ENCODE measurements at regions not wholly inside any gene's neighbourhood (a gene's known extent, or its start where the extent isn't known, plus 50 kb on each side); places are given as distances from the start of the nearest gene placed in this dataset.

- no peak overlapping the region for H3K27ac ChIP-seq (ENCODE audit: low read length in 2 of 2)
- ChIA-PET POLR2A (no interaction called here), CTCF (no interaction called here)
- peaks cover 0 to 3% (median 0%) of the 10 kb centered on the region in 3 donors for H3K9me3 ChIP-seq (ENCODE audit: control extremely low read depth in 1 of 3, control insufficient read depth in 2 of 3, insufficient read depth in 1 of 3, low read length in 2 of 3)
- WGBS (ENCODE audit: insufficient coverage), result 76% methylated on average over 3 of the region's 8 CpGs
- TF ChIP-seq, protein P1, sequence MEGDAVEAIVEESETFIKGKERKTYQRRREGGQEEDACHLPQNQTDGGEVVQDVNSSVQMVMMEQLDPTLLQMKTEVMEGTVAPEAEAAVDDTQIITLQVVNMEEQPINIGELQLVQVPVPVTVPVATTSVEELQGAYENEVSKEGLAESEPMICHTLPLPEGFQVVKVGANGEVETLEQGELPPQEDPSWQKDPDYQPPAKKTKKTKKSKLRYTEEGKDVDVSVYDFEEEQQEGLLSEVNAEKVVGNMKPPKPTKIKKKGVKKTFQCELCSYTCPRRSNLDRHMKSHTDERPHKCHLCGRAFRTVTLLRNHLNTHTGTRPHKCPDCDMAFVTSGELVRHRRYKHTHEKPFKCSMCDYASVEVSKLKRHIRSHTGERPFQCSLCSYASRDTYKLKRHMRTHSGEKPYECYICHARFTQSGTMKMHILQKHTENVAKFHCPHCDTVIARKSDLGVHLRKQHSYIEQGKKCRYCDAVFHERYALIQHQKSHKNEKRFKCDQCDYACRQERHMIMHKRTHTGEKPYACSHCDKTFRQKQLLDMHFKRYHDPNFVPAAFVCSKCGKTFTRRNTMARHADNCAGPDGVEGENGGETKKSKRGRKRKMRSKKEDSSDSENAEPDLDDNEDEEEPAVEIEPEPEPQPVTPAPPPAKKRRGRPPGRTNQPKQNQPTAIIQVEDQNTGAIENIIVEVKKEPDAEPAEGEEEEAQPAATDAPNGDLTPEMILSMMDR (IDR thresholded peaks at IDR 0.05), result no peak
- no peak for TF ChIP-seq EZH2 (IDR thresholded peaks at IDR 0.05; ENCODE audit: borderline replicate concordance, insufficient read depth, low read depth, low read length, poor library complexity, severe bottlenecking)
- H3K36me3 ChIP-seq (replicated peaks in 1 of 2; ENCODE audit: control extremely low read depth in 1 of 2, control insufficient read depth in 1 of 2, extremely low read depth in 1 of 2, insufficient read depth in 2 of 2, low read length in 1 of 2), result no peaks in the 10 kb centered on the region
- intact Hi-C loops (cut with micrococcal nuclease), result no loop called here
- H3K27me3 Mint-ChIP-seq, result no peaks in the 10 kb centered on the region
- no peaks in the 10 kb centered on the region for H4K20me1 ChIP-seq (ENCODE audit: control insufficient read depth, insufficient read depth, low read length, poor library complexity, severe bottlenecking)
- no peak overlapping the region for H2AFZ ChIP-seq (ENCODE audit: insufficient read depth, low read depth, low read length, poor library complexity, severe bottlenecking)
- no peak overlapping the region for H3K4me2 ChIP-seq (replicated peaks; ENCODE audit: low read depth, low read length, poor library complexity, severe bottlenecking)
- no peak overlapping the region for H3K27ac Mint-ChIP-seq
- H3K4me1 ChIP-seq (ENCODE audit: control insufficient read depth in 2 of 2, insufficient read depth in 2 of 2, low read length in 2 of 2), result no peaks in the 10 kb centered on the region
- no peaks in the 10 kb centered on the region for H3K79me2 ChIP-seq (ENCODE audit: control insufficient read depth, insufficient read depth, low read length)
- H3K4me3 ChIP-seq (ENCODE audit: control extremely low read depth in 1 of 5, extremely low read depth in 1 of 5, insufficient read depth in 1 of 5, low read depth in 2 of 5, low read length in 4 of 5), result no peak overlapping the region
- no peak overlapping the region for H3K4me3 Mint-ChIP-seq
- DNase-seq, result no peak
- no peaks in the 10 kb centered on the region for H3K27me3 ChIP-seq (replicated peaks in 1 of 4; ENCODE audit: control extremely low read depth in 1 of 4, control insufficient read depth in 3 of 4, insufficient read depth in 4 of 4, low read length in 3 of 4)
- no peaks in the 10 kb centered on the region for H3K9me3 Mint-ChIP-seq (ENCODE audit: insufficient read depth)
- no peaks in the 10 kb centered on the region for H3K4me1 Mint-ChIP-seq
- ATAC-seq (ENCODE audit: low read depth), result no peak
- H3K9ac ChIP-seq (ENCODE audit: low read length), result no peak overlapping the region
Measured at GRCh38 chr6:85118652-85119235, 331.1 kb upstream of the NT5E start.

DNA sequence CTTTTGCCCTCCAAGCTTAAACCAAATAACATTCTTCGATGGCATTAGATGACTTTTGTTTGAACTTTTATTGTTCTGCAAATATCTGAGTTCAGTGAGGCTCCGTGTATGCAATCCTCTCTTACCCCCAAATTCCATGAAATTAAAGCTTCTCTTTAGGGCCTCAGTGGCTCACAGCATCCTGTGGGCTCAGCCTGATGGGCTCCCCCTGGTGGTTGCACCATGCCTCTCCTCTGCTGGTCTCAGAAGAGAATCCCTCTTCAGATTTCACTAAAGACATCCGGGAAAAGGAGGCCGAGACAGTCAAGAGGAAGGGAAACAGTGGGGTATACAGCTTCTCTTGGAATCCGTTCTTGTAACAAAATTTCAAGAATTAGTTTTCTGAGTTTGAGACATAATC lies 331.6 kb upstream of the NT5E start:
- H3K4me2 ChIP-seq (replicated peaks; ENCODE audit: low read depth, low read length, poor library complexity, severe bottlenecking), result no peak overlapping the region
- no peaks in the 10 kb centered on the region for H4K20me1 ChIP-seq (ENCODE audit: control insufficient read depth, insufficient read depth, low read length, poor library complexity, severe bottlenecking)
- H3K27me3 ChIP-seq (replicated peaks in 1 of 4; ENCODE audit: control extremely low read depth in 1 of 4, control insufficient read depth in 3 of 4, insufficient read depth in 4 of 4, low read length in 3 of 4), result no peaks in the 10 kb centered on the region
- peaks cover 0 to 3% (median 0%) of the 10 kb centered on the region in 3 donors for H3K9me3 ChIP-seq (ENCODE audit: control extremely low read depth in 1 of 3, control insufficient read depth in 2 of 3, insufficient read depth in 1 of 3, low read length in 2 of 3)
- Mint-ChIP-seq H3K27me3 (no peaks in the 10 kb centered on the region), H3K4me3 (no peak overlapping the region), H3K27ac (no peak overlapping the region), H3K9me3 (ENCODE audit: insufficient read depth) (no peaks in the 10 kb centered on the region), H3K4me1 (no peaks in the 10 kb centered on the region)
- POLR2A ChIA-PET, result no interaction called here
- H3K27ac ChIP-seq (ENCODE audit: low read length in 2 of 2), result no peak overlapping the region
- no peak overlapping the region for H2AFZ ChIP-seq (ENCODE audit: insufficient read depth, low read depth, low read length, poor library complexity, severe bottlenecking)
- no peaks in the 10 kb centered on the region for H3K79me2 ChIP-seq (ENCODE audit: control insufficient read depth, insufficient read depth, low read length)
- H3K4me3 ChIP-seq (ENCODE audit: control extremely low read depth in 1 of 5, extremely low read depth in 1 of 5, insufficient read depth in 1 of 5, low read depth in 2 of 5, low read length in 4 of 5), result no peak overlapping the region
- no peaks in the 10 kb centered on the region for H3K36me3 ChIP-seq (replicated peaks in 1 of 2; ENCODE audit: control extremely low read depth in 1 of 2, control insufficient read depth in 1 of 2, extremely low read depth in 1 of 2, insufficient read depth in 2 of 2, low read length in 1 of 2)
- TF ChIP-seq, protein P1 (IDR thresholded peaks at IDR 0.05), result no peak
- no peak for TF ChIP-seq EZH2 (IDR thresholded peaks at IDR 0.05; ENCODE audit: borderline replicate concordance, insufficient read depth, low read depth, low read length, poor library complexity, severe bottlenecking)
- CTCF ChIA-PET, result no interaction called here
- DNase-seq, result no peak
- ATAC-seq (ENCODE audit: low read depth), result no peak
- H3K4me1 ChIP-seq (ENCODE audit: control insufficient read depth in 2 of 2, insufficient read depth in 2 of 2, low read length in 2 of 2), result no peaks in the 10 kb centered on the region
- intact Hi-C loops (cut with micrococcal nuclease), result no loop called here
- H3K9ac ChIP-seq (ENCODE audit: low read length), result no peak overlapping the region
- WGBS (ENCODE audit: insufficient coverage), result 100% methylated on average over 1 of the region's 5 CpGs

Measured in B cell (primary cell).